A549 (cell line): ENCODE measurements at regions not wholly inside any gene's neighbourhood (a gene's known extent, or its start where the extent isn't known, plus 50 kb on each side); places are given as distances from the start of the nearest gene placed in this dataset.

Experiments used
- ATAC-seq, 2 experiments: fragments of 200-7000 bp in 1 of 2; fragments of >200 bp in 1 of 2; cut with Nextera tagmentation in 1 of 2; cut with Tn5 transposase in 1 of 2; 3 replicates each; pipeline versions ENCODE4 v1.8.0 to v1.9.1; 2018 to 2020; ENCODE audit warnings: mild to moderate bottlenecking in 1 of 2, moderate library complexity in 1 of 2
- CTCF ChIA-PET: fragments of 300-600 bp; sonication (Branson Sonifier 250); formaldehyde crosslinking; extraction: SDS; loops from one replicate; lab custom pipeline; 2021; ENCODE audit warnings: antibody characterized with exemption, inconsistent platforms; lab: Yijun Ruan, JAX
- POLR2A ChIA-PET: fragments of 350-600 bp; formaldehyde crosslinking; extraction: SDS; loops from one replicate; lab custom pipeline; 2021; ENCODE audit warnings: antibody characterized with exemption, inconsistent platforms; lab: Yijun Ruan, JAX
- DNase-seq, 2 experiments: peaks; one replicate each; pipeline versions ENCODE4 v3.0.0 to v3.0.0-alpha.2; 2011 to 2016; ENCODE audit warnings: low read depth in 1 of 2, low spot score in 1 of 2
- FAIRE-seq: peaks from 2 replicates; lab custom pipeline; 2011; peaks lifted over from hg19 to GRCh38; lab: Jason Lieb, UNC
- H3K27ac ChIP-seq, 2 experiments: fragments of >200 bp; sonication (Bioruptor Twin); formaldehyde crosslinking; 3 replicates each; pipeline ENCODE4 v1.5.1; 2016 to 2017
- H3K4me1 ChIP-seq: fragments of >200 bp; sonication (Bioruptor Twin); formaldehyde crosslinking; 3 replicates; pipeline ENCODE4 v1.6.1; 2016
- H3K4me2 ChIP-seq: fragments of >200 bp; sonication (Bioruptor Twin); formaldehyde crosslinking; 3 replicates; pipeline ENCODE4 v1.6.1; 2016
- H3K4me3 ChIP-seq: fragments of >200 bp; sonication (Bioruptor Twin); formaldehyde crosslinking; 3 replicates; pipeline ENCODE4 v1.5.1; 2016
- H3K9me3 ChIP-seq: fragments of >200 bp; sonication (Bioruptor Twin); formaldehyde crosslinking; 3 replicates; pipeline ENCODE4 v1.6.1; 2016
- CBX8 ChIP-seq: fragments of 200-600 bp; sonication (generic); IDR thresholded peaks from 2 replicates; pipeline ENCODE4 v1.6.1; 2016
- CEBPB ChIP-seq, 2 experiments: fragments of >200 bp in 1 of 2; sonication (Bioruptor Twin) in 1 of 2; formaldehyde crosslinking in 1 of 2; IDR thresholded peaks; 2 replicates each; pipeline ENCODE4 v1.6.1; 2012 to 2016
- CHD2 ChIP-seq: fragments of 150-350 bp; IDR thresholded peaks from 2 replicates; pipeline ENCODE4 v1.6.1; 2014; ENCODE audit warnings: low read length; ENCODE audit not compliant: partially characterized antibody
- EHF ChIP-seq: fragments of 250-450 bp; sonication (Bioruptor Pico); IDR thresholded peaks from 2 replicates; pipeline ENCODE4 v1.5.0; 2020; ENCODE audit warnings: mild to moderate bottlenecking
- FOSB ChIP-seq: fragments of 250-450 bp; sonication (Bioruptor Pico); IDR thresholded peaks from 2 replicates; pipeline ENCODE4 v1.5.0; 2020; ENCODE audit warnings: mild to moderate bottlenecking, moderate library complexity
- FOSL2 ChIP-seq, 2 experiments: fragments of 450-650 bp in 1 of 2; fragments of >200 bp in 1 of 2; sonication (Bioruptor Twin) in 1 of 2; formaldehyde crosslinking; IDR thresholded peaks; 2 replicates each; pipeline versions ENCODE4 v1.5.0 to v1.6.1; 2016 to 2020; ENCODE audit warnings: mild to moderate bottlenecking in 1 of 2, moderate library complexity in 1 of 2
- FOXS1 ChIP-seq: fragments of 250-450 bp; sonication (Bioruptor Pico); IDR thresholded peaks from 2 replicates; pipeline ENCODE4 v1.5.0; 2020; ENCODE audit warnings: mild to moderate bottlenecking, moderate library complexity
- HDAC2 ChIP-seq: fragments of 200-600 bp; sonication (generic); IDR thresholded peaks from 2 replicates; pipeline ENCODE4 v1.6.1; 2016
- HEYL ChIP-seq: fragments of 250-450 bp; sonication (Bioruptor Pico); IDR thresholded peaks from 2 replicates; pipeline ENCODE4 v1.8.0; 2021; ENCODE audit warnings: mild to moderate bottlenecking, moderate library complexity
- HOXA7 ChIP-seq: fragments of 250-450 bp; sonication (Bioruptor Pico); IDR thresholded peaks from 2 replicates; pipeline ENCODE4 v1.5.0; 2020; ENCODE audit warnings: mild to moderate bottlenecking, moderate library complexity
- HOXB5 ChIP-seq: fragments of 250-450 bp; sonication (Bioruptor Pico); IDR thresholded peaks from 2 replicates; pipeline ENCODE4 v1.5.0; 2020; ENCODE audit warnings: mild to moderate bottlenecking, moderate library complexity
- JUN ChIP-seq, 2 experiments: fragments of >200 bp; sonication (Bioruptor Twin); formaldehyde crosslinking; IDR thresholded peaks; 2 replicates in 1 of 2; 3 replicates in 1 of 2; pipeline ENCODE4 v1.6.1; 2016 to 2017
- KDM1A ChIP-seq: fragments of 200-600 bp; sonication (generic); IDR thresholded peaks from 2 replicates; pipeline ENCODE4 v1.6.1; 2016; ENCODE audit warnings: low read depth, mild to moderate bottlenecking
- KDM5A ChIP-seq: fragments of 200-600 bp; sonication (generic); IDR thresholded peaks from 2 replicates; pipeline ENCODE4 v1.6.1; 2016; ENCODE audit warnings: antibody characterized with exemption, mild to moderate bottlenecking
- MAZ ChIP-seq: fragments of 150-350 bp; IDR thresholded peaks from 2 replicates; pipeline ENCODE4 v1.6.1; 2014; ENCODE audit warnings: antibody characterized with exemption, low read depth, low read length, borderline replicate concordance
- NR3C1 ChIP-seq: fragments of >200 bp; sonication (Bioruptor Twin); formaldehyde crosslinking; IDR thresholded peaks from 3 replicates; pipeline ENCODE4 v1.6.1; 2017
- RAD21 ChIP-seq, 2 experiments: fragments of >200 bp in 1 of 2; sonication (Bioruptor Twin) in 1 of 2; formaldehyde crosslinking in 1 of 2; IDR thresholded peaks in 1 of 2; conservative IDR thresholded peaks in 1 of 2; 2 replicates in 1 of 2; 3 replicates in 1 of 2; pipeline ENCODE4 v1.6.1; 2012 to 2018; ENCODE audit warnings: inconsistent platforms in 1 of 2
- RCOR1 ChIP-seq: fragments of 150-350 bp; IDR thresholded peaks from 2 replicates; pipeline ENCODE4 v1.6.1; 2014; ENCODE audit warnings: antibody characterized with exemption, low read length, low read depth
- RNF2 ChIP-seq: fragments of 200-600 bp; sonication (generic); IDR thresholded peaks from 2 replicates; pipeline ENCODE4 v1.6.1; 2016; ENCODE audit warnings: low read depth, mild to moderate bottlenecking, antibody characterized with exemption, moderate library complexity, borderline replicate concordance
- SREBF2 ChIP-seq: fragments of 450-650 bp; IDR thresholded peaks from 2 replicates; pipeline ENCODE4 v1.6.1; 2014; ENCODE audit warnings: mild to moderate bottlenecking, moderate library complexity
- TP53 ChIP-seq: fragments of 250-450 bp; sonication (Bioruptor Pico); IDR thresholded peaks from 2 replicates; pipeline ENCODE4 v1.5.0; 2021; ENCODE audit warnings: mild to moderate bottlenecking, moderate library complexity
- WGBS: methylation state at CpG from one replicate; pipeline ENCODE4 v1.1.6; 2017; ENCODE audit errors: missing lambda C conversion rate; 5-methylcytosine and 5-hydroxymethylcytosine counted together
- TF ChIP-seq, protein P1 (sequence below): fragments of >200 bp; sonication (Bioruptor Twin); formaldehyde crosslinking; IDR thresholded peaks from 2 replicates; pipeline ENCODE4 v1.6.1; 2016
- TF ChIP-seq, protein P2 (sequence below): fragments of 250-450 bp; sonication (Bioruptor Pico); IDR thresholded peaks from 2 replicates; pipeline ENCODE4 v1.5.0; 2020; ENCODE audit warnings: low read depth, mild to moderate bottlenecking, moderate library complexity

DNA sequence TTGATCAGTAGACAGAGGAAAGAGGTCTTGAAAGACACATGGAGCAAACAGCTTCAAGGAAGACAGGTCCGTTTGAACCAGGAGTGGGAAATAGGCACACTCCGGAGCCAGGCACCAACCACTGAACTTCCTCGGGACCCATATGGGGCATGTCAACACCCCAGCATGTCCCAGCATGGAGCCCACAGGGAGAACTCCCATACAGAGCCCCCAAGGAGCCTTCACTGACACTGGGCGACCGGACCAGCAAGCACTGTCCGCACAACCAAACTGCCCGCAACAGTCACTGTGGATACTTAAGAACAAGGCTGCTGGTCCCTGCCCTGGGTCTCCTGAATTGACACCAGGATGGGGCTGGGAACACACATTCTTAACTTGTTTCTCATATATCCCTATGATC is 286.2 kb upstream of the SALL3 start:
- ATAC-seq (no peak), FAIRE-seq (no peak), DNase-seq (no peak)
- Histone ChIP-seq H3K4me1 (no peaks in the 10 kb centered on the region), H3K27ac (no peak overlapping the region), H3K9me3 (no peaks in the 10 kb centered on the region), H3K4me3 (no peak overlapping the region), H3K4me2 (no peak overlapping the region)
- 29% methylated on average over 4 of the region's 7 CpGs for WGBS
- POLR2A ChIA-PET: no interaction called here
- TF ChIP-seq, protein P1, sequence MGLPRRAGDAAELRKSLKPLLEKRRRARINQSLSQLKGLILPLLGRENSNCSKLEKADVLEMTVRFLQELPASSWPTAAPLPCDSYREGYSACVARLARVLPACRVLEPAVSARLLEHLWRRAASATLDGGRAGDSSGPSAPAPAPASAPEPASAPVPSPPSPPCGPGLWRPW: no peak
- TF ChIP-seq SREBF2: no peak
- TF ChIP-seq JUN (IDR thresholded peaks at IDR 0.05): no peak
- no peak for TF ChIP-seq NR3C1
- no peak for TF ChIP-seq FOXS1
- CTCF ChIA-PET: no interaction called here

DNA sequence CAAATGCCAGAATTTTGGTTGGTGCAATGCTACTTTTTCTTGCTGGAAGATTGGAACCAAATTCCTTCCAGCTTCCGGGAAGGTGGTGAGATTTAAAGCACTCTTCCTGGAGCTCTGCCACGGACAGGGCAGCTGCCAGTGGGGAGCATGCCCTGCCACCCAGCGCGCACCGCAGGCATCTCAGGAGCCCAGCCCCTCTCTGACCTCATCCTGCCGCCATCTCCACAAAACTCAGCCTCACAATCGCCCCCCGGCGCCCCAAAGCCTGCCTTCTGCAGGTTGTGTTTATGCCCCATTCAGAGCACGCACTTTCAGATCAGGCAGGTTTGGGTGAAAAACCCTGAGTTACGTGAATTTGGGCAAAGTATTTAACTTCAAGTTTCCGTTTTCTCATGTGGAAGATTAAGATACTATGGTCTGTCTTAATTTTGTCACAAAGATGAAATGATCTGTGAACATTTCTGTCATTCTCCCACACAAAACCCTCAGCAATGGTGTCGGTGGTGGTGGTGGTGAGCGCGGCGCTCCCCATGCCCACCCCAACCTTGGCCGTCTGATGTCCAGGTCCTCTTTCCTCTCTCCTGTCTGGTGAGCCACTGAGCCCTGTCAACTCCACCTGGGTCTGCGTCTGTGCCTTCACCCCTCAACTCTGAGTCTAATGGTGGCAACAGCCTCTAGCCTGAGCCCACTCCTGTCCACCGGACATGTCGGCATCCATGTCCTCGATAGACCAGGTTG is 282.8 kb upstream of the SALL3 start:
- CTCF ChIA-PET: no interaction called here
- WGBS: 47% methylated on average over 16 of the region's 21 CpGs
- POLR2A ChIA-PET: no interaction called here

DNA sequence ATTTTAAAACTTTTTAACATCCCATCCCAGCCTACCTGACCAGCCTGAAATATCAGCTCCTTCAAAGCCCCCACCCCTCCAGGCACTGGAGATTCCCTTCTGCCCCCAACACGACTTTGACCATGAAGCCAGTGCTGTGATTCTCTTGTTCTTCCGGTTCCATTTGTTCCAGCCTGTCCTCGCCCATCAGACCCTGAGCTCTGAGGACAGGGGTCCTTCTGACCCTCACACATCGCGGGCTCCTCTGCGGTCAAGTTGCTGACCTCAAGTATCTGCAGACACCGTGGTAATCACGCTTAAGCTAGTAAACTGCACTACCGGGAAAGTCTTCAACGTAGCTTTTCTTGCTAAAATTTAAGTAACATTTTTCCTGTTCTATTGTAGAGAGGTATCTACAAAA is 282.2 kb upstream of the SALL3 start:
- Histone ChIP-seq H3K4me2 (no peak overlapping the region), H3K4me3 (no peak overlapping the region), H3K4me1 (no peaks in the 10 kb centered on the region), H3K9me3 (no peaks in the 10 kb centered on the region), H3K27ac (no peak overlapping the region)
- CTCF ChIA-PET: no interaction called here
- no peak for ATAC-seq
- POLR2A ChIA-PET: no interaction called here
- DNase-seq: no peak
- WGBS: 46% methylated on average over 10 of the region's 10 CpGs
- TF ChIP-seq CEBPB (IDR thresholded peaks at IDR 0.05) (no peak), HDAC2 (no peak), JUN (IDR thresholded peaks at IDR 0.05) (no peak), FOSL2 (IDR thresholded peaks at IDR 0.05) (no peak), FOSL2 (CRISPR knock-in tag; IDR thresholded peaks at IDR 0.05) (no peak), HEYL (CRISPR knock-in tag) (no peak), RCOR1 (no peak)
- TF ChIP-seq, protein P1: no peak
- no peak for FAIRE-seq

More for the DNA sequence above, 282.8 kb upstream of the SALL3 start:
- Histone ChIP-seq H3K4me1 (no peaks in the 10 kb centered on the region), H3K27ac (no peak overlapping the region), H3K9me3 (no peaks in the 10 kb centered on the region), H3K4me3 (no peak overlapping the region)
- ATAC-seq: no peak
- DNase-seq: no peak
- FAIRE-seq: no peak
- TF ChIP-seq EHF (CRISPR knock-in tag): no peak
- no peak for TF ChIP-seq MAZ
- no peak for TF ChIP-seq CHD2
- TF ChIP-seq TP53: no peak
- TF ChIP-seq SREBF2: no peak
- TF ChIP-seq, protein P2, sequence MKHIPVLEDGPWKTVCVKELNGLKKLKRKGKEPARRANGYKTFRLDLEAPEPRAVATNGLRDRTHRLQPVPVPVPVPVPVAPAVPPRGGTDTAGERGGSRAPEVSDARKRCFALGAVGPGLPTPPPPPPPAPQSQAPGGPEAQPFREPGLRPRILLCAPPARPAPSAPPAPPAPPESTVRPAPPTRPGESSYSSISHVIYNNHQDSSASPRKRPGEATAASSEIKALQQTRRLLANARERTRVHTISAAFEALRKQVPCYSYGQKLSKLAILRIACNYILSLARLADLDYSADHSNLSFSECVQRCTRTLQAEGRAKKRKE (CRISPR knock-in tag): no peak
- TF ChIP-seq FOSL2 (IDR thresholded peaks at IDR 0.05): no peak
- no peak for TF ChIP-seq FOSL2 (CRISPR knock-in tag; IDR thresholded peaks at IDR 0.05)
- TF ChIP-seq CBX8: no peak
- no peak for TF ChIP-seq HOXA7
- TF ChIP-seq RNF2: no peak
- no peak for TF ChIP-seq KDM1A
- no peak for TF ChIP-seq KDM5A
- TF ChIP-seq HOXB5 (CRISPR knock-in tag): no peak
- no peak for TF ChIP-seq RAD21 (conservative IDR thresholded peaks at IDR 0.05 in 1 of 2, IDR thresholded peaks at IDR 0.05 in 1 of 2)
- no peak for TF ChIP-seq FOXS1
- TF ChIP-seq RCOR1: no peak
- TF ChIP-seq FOSB (CRISPR knock-in tag): no peak
- TF ChIP-seq, all 56 proteins: peak for 0
- H3K4me2 ChIP-seq: no peak overlapping the region
